OCI-LY3 (cell line): ENCODE measurements at regions not wholly inside any gene's neighbourhood (a gene's known extent, or its start where the extent isn't known, plus 50 kb on each side); places are given as distances from the start of the nearest gene placed in this dataset.

Experiments
- CTCF ChIP-seq: fragments of 200-600, 300-600 bp; sonication (generic); IDR thresholded peaks from 2 replicates; pipeline ENCODE4 v1.5.1; 2014; ENCODE audit warnings: antibody characterized with exemption, low read length, low read depth
- EZH2phosphoT487 ChIP-seq: fragments of 200-600 bp; shearing (Covaris generic); IDR thresholded peaks from 2 replicates; pipeline ENCODE4 v1.6.1; 2018; ENCODE audit warnings: antibody characterized with exemption, mixed run types, low read depth

DNA sequence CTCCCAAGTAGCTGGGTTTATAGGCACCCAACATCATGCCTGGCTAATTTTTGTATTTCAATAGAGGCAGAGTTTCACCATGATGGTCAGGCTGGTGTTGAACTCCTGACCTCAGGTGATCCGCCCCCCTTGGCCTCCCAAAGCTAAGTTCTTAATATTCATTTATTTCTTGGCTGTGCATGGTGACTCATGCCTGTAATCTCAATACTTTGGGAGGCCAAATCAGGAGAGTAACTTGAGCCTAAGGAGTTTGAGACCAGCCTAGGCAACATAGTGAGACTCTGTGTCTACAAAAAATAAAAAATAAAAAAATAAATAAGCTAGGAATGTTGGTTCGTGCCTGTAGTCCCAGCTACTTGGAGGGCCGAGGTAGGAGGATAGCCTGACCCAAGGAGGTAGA lies 587.1 kb upstream of the FTMT start:
- TF ChIP-seq CTCF: no peak
- TF ChIP-seq EZH2phosphoT487: no peak
